Stimulated activated CD8-positive, alpha-beta memory T cell treated with anti-CD3 and anti-CD28 coated beads, Interleukin-4, amount 100 ng/mL, for 24 hours (primary cell): ENCODE measurements at regions not wholly inside any gene's neighbourhood (a gene's known extent, or its start where the extent isn't known, plus 50 kb on each side); places are given as distances from the start of the nearest gene placed in this dataset.

Experiments
- DNase-seq: peaks from one replicate; pipeline ENCODE4 v3.0.0-alpha.2; 2020; ENCODE audit warnings: low read depth

GRCh38 chr16:77592021-77592420 is 130.3 kb upstream of the NUDT7 start:
- DNase-seq, result no peak

DNA sequence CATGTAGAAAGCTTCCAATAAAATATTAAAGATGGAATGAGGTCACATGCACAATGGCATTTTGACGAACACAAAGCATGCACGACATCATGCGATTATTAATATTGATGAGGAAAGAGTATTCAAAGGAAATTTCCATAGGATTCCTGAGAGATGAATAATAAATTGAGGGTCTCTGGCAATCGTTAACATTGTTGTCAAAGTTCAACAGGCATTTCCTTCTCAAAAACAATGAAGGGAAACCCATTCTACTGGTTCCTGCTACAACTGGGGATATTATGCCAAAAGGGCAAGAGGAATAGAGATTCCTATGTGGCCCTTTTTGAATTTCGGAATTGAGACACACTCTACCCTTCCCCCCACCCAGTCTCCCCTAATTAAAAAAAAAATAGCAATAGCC is 128.3 kb upstream of the NUDT7 start:
- DNase-seq, result no peak

GRCh38 chr16:77594799-77595596 is 127.3 kb upstream of the NUDT7 start:
- DNase-seq, result no peak

DNA sequence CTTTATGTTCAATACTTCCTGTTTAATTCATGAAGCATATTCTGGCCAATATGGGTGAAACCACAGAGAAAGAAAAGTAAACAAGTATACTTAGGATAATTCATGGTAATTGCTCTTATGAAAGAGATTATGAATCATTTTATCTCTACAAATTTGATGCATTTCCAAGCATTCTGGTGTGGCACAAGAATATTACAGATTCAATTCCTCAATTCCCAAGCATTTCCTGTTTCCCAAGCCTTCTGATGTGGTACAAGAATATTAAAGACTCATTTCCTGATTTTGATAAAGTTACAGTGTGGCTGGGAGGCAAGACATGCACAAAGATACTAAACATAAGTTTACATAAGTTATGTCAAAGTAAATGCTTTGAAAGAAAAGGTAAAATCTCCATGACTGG is 126.1 kb upstream of the NUDT7 start:
- no peak for DNase-seq

GRCh38 chr16:77599793-77600415 is 122.4 kb upstream of the NUDT7 start:
- DNase-seq, result no peak

GRCh38 chr16:77600555-77600954 is 121.8 kb upstream of the NUDT7 start:
- no peak for DNase-seq

GRCh38 chr16:77603656-77604055 is 118.7 kb upstream of the NUDT7 start:
- DNase-seq, result no peak

GRCh38 chr16:77610496-77610895 is 111.8 kb upstream of the NUDT7 start:
- no peak for DNase-seq

DNA sequence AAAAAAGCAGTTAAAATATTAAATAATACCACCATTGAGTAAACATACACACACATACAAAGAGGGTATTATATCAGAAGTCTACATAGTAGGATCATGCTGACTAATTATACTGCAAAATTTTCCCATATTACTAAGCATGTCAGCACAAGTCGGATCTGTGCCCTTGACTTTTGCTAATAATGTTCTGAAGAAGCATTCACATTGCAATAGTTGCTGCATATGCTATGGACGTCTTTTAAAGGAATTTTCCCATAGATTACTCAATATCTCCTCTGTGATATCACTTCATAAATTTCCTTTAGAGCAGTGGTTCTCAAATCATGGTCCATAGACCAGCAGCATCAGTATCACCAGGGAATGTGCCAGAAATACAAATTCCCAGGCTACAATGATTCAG is 110.9 kb upstream of the NUDT7 start:
- no peak for DNase-seq

DNA sequence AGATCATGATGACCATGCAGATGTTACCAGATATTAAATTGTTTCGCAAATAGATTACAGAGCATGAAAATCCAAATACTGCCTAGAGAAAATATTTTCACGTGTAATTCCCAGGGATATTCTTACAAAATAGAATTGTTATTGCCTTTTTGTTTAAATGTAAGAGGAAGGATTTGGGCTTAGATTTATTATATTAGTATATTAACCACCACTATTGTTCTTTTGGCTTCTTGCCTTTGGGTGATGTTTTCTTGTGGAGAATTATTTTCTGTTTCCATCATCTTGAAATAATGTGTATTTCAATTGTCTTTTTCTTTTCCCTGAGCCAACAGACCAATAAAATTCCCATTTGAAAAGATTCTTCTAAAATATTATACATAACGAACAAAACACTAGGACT is 109.7 kb upstream of the NUDT7 start:
- DNase-seq, result no peak

DNA sequence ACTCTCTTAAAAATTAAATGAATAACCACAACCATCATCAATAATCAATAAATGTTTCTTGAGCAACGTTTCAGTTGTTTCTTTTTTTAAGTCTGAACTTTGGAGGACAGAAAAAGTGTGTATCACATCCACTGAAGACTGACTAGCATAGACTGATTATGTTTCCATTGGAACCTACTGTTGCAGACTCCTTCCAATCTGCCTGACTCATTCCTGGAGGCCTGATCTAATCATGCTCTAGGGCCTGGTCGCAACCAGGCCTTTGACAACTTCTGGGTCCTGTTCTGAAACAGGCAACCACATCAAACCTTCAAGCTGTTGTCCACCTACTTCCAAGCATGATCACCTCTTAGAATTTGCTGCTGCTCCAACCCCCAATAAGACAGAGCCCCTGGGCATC is 109.2 kb upstream of the NUDT7 start:
- DNase-seq, result no peak

- DNase-seq, result no peak
Observed at GRCh38 chr16:77617553-77617952, 104.8 kb upstream of the NUDT7 start.

DNA sequence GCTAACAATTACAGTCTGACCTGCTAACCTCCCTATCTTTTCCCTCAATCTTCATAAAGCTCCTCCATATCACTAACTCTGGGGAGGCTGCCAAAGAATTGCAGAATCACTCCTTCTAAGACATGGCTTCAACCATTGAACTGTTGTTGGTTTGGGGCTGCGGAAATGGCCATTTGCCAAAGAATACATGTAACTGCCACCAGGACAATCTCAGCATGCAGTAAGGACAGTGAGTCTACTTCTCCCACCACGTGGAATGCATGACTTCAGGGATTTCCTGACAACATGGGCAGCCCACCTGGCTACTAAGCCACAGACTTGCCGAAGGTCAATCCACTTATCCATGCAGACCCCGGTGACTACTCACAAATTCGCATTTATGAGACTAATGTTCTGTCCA is 104.3 kb upstream of the NUDT7 start:
- no peak for DNase-seq

DNA sequence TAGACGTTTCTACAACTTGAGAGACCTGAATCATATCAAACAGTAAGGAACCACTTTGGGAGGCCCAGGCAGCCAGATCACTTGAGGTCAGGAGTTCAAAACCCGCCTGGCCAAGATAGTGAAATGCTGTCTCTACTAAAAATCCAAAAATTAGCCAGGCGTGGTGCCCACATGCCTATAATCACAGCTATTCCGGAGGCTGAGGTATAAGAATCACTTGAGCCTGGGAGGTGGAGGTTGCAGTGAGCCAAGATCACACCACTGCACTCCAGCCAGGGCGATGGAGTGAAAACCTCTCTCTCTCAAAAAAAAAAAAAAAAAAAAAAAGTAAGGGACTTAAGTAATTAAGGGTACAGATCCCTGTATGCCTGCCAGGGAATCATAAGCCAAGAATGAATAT is 103.4 kb upstream of the NUDT7 start:
- no peak for DNase-seq

DNA sequence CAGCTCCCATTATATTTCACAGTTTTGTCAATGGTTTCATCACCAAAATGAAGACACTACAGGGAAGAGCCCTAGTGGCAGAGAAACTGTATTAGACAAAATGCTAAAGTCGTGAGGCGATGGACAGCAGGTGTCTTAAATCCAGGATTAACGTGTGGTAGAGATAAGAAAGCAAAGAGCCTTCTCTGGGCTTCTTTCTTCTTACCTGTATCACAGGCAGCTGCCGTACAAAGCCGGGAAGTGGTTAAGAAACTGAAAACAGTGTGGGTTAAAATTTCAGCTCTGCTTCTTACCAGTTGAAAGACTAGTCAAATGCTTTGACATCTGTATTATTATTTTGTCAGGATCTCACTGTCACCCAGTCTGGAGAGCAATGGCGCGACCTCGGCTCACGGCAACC is 98.2 kb upstream of the NUDT7 start:
- DNase-seq, result no peak

GRCh38 chr16:77636615-77637014 is 85.7 kb upstream of the NUDT7 start:
- no peak for DNase-seq

DNA sequence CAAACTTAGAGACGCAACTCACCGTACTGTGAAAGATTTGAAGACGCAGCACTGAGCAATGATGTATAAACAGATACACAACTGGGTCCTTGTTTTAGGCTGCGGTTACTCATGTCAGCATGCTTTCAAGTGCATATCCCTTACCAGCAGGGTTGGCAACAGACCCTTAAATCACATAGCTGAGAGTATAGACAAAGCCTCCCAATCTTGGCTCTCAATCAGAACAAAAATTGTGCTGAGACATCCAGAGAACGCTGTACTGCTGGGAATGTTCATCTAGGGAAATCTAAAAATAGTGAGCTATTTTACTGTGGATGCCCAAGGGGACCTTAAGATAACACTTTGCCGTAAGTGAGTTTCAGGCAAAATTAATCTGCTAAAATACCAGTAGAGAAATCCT is 84.4 kb upstream of the NUDT7 start:
- DNase-seq, result no peak

GRCh38 chr16:77643176-77643575 is 79.1 kb upstream of the NUDT7 start:
- no peak for DNase-seq

- no peak for DNase-seq
Observed at GRCh38 chr16:77645764-77646163, 76.5 kb upstream of the NUDT7 start.

- no peak for DNase-seq
Observed at GRCh38 chr16:77647726-77648125, 74.6 kb upstream of the NUDT7 start.

- no peak for DNase-seq
Observed at GRCh38 chr16:77650761-77651160, 71.6 kb upstream of the NUDT7 start.

DNA sequence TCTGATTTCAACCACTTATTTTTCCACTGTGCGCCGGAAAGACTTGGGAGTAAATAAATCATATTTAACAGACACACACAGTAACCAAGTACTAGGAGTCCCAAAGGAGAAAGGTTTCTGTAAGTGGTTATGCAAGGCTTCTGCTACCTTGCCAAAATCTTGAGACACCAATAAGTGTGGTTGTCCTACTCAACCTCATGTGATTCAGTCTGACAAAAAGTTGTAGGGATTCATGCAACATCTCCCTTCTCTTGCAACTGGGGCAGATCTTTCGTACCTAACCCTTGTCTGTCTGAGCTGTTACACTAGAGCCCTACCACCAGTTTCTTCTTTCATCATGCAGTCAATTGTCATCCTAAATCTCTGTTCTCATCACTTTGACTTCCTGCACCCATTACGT is 69.9 kb upstream of the NUDT7 start:
- DNase-seq, result no peak

DNA sequence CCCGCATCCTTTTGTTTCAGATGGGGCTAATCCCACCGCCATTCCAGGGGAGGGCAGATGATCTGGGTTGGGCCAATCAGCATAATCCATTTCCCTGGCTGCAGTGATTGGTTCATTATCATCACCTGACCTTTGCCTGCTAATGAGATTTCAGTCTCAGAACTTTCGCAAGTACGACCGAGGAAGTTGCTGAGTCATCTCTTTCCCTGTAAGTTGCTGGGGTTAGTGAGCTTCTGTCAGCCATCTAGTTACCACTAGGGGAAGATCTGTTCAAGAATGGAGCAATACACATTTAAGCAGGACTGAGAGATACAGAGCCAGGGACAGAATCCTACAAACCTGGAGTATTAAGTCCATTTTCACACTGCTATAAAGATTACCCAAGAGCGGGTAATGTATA is 65.3 kb upstream of the NUDT7 start:
- no peak for DNase-seq

GRCh38 chr16:77660311-77660710 is 62.0 kb upstream of the NUDT7 start:
- DNase-seq, result no peak
